Mammary epithelial cell (primary cell): ENCODE measurements at regions not wholly inside any gene's neighbourhood (a gene's known extent, or its start where the extent isn't known, plus 50 kb on each side); places are given as distances from the start of the nearest gene placed in this dataset.

Source experiments
- CTCF ChIP-seq, 2 donors: IDR thresholded peaks in 1 of 2; conservative IDR thresholded peaks in 1 of 2; 2 replicates each; pipeline ENCODE4 v1.5.1; 2011 to 2012; ENCODE audit warnings: inconsistent platforms in 2 of 2, low read length in 2 of 2, mild to moderate bottlenecking in 2 of 2, control low read depth in 1 of 2, low read depth in 1 of 2; ENCODE audit not compliant: insufficient read depth in 1 of 2; ENCODE audit errors: extremely low read depth in 1 of 2
- EZH2 ChIP-seq: IDR thresholded peaks from 2 replicates; pipeline ENCODE4 v1.6.1; 2012; ENCODE audit warnings: low read length, inconsistent platforms, borderline replicate concordance

- TF ChIP-seq CTCF (conservative IDR thresholded peaks at IDR 0.05 in 1 of 2, IDR thresholded peaks at IDR 0.05 in 1 of 2; ENCODE audit: extremely low read depth in 1 of 2, insufficient read depth in 1 of 2, low read depth in 1 of 2, low read length in 2 of 2), result no peak
- TF ChIP-seq EZH2, result no peak
These were observed 58.8 kb upstream of the FUCA2 start for GRCh38 chr6:143570147-143570853.
